Cardiac septum (tissue), 1 donor: ENCODE measurements at regions not wholly inside any gene's neighbourhood (a gene's known extent, or its start where the extent isn't known, plus 50 kb on each side); places are given as distances from the start of the nearest gene placed in this dataset.
"Not testable (repeated sequence)": the region's sequence is repeated elsewhere in the genome, so short reads cannot be mapped to it uniquely, and the experiment has no call there.

Experiments used
- DNase-seq: peaks from one replicate; pipeline ENCODE4 v3.0.0-alpha.2; 2020; ENCODE audit warnings: low spot score
- intact Hi-C: fragments of 100-400 bp; cut with DNase I; formaldehyde crosslinking; loops from one replicate; pipeline ENCODE4 v1.14.0; 2022
- donor health status: DM: no; HTN: no; CAD: no.

DNA sequence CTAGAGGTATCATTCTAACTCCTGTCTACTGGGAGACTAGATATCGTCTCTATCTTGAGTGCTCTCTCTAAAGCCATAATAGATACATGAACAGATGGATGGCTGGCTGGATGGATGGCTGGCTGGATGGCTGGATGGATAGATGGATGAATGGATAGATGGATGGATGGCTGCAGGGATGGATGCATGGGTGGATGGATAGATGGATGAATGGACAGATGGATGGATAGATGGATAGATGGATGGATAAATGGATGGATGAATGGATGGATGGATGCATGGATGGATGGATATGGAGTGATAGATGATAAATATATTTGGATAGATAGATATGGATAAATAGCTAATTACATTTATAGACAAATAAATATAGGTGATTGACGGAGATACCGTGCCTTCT is 191.2 kb upstream of the KLF6 start:
- DNase-seq, result no peak
- intact Hi-C loops, result no loop called here

DNA sequence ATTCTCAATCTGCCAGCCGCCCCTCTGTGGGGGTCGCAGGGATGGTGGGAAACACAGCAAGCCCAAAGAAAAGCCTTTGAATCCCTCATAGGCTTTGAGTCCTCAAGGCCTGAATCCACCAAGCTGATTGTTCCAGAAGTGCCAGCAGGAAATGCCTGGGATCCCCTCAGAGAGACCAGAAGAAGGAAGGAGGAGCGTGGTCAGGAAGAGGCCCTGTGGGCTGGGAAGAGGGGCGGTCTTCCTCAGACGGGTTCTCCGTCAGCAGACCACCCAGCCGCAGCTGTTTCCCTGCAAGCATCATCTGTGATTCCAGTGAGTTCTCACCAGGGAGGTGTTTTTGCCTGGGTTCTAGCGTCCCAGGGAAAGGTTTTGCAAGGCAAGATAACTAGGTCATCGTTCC is 190.0 kb upstream of the KLF6 start:
- intact Hi-C loops, result no loop called here
- DNase-seq, result no peak

DNA sequence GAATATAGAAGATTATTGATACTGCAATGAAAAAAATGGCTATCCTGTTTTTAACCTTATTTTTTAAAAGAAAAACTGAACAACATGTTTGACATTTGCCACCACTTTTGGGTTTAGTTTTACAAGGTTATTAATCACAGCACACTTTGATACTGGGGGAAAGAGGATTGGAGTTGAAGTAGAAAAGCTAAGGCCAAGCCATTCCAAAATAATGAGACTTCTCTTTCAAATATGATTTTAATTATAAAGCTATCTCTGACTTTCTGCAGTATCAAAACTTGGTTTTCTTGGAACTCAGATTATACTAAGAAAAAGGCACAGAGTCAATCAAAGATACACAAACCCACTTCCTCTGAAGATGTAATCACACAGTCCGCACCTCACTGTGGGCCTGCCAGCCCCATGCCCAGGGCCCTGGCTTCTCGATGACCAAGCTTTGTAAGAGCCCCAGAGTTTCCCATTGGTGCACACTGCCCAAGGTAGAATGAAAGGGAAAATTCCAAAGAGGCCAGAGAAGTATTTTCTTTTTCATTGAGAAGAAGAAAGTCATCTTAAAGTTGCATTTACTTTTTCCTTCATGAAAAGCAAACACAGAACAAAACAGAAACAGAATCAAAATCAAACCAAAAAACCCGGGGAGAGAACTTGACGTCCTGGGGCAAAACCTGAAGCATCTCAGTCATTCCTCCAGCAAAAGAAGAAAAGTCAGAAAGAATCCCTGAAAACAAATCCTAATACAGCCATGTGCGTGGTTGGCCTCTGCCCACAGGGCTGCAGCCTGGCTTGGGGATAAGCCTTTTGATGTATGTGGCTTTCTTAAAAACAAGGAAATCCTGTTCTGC is 187.7 kb upstream of the KLF6 start:
- DNase-seq, result no peak
- intact Hi-C loops, result no loop called here

DNA sequence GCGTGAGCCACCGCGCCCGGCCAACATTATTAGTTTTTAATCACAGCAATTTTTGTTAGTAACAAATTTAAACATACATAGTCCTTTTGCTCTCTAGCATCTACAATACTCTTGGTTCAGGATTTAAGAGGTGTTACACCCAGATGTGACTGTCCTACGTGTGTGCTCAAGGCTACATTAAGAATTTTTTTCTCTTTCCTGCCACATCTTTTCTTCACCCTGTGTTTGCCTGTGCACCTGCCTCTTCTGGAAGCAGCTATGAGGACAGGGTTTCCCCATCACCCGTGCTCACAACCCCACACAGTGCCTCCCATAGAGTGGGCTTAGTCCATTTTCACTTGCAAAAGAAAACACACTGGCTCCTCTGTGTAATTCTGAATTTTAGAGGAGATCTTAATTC is 186.7 kb upstream of the KLF6 start:
- DNase-seq, result no peak
- intact Hi-C loops, result no loop called here

DNA sequence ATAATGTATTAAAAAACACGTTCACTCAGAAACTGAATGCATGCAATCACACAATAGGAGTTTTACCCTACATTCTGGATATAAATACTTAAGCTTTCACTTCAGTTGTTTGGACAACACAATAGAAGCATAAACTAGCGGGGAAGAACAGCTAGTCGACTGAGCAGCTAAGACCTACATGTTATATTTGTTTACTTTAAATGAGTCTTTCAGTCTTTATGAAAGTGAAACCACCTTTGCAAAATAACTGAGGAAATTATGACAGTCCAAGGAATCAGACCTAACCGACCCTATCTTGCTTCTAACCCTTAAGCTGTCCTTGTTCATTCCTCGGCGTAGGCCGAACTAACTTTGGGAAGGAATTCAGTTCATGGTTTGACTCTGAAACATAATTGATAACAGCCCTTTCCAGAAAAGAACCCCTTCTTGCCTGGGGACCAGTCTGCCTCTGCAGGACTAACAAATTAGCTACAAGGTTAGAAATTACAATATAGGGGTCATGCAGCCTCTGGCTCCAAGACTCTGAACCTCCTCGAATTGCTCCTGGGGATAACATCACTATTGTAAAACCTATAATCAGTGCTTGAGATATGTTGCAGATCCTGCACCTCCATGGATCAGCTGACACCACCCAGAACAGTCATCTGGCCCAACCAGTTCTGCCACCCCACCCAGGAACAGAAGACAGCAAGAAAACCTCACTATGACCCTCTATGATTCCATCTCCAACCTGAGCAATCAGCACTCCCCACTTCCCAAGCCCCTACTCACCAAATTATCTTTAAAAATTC is 185.1 kb upstream of the KLF6 start:
- intact Hi-C loops, result no loop called here

DNA sequence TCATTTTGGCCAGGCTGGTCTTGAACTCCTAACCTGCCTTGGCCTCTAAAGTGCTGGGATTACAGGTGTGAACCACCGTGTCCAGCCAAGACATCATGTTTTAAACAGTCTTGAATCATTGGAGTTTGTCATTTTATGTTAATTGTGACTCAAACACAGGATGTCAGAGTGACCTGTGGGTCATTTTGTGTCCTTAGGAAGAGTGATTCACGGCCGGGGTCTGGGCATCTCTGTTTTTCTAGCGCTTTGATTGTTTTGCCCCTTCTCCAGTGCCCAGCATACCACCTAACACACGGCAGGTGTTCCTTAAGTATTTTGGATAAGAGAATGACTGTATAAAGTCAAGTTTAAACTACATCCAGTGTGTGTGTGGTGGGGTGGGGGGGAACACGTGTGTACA is 183.7 kb upstream of the KLF6 start:
- intact Hi-C loops, result no loop called here
- no peak for DNase-seq

More for the DNA sequence above, 185.1 kb upstream of the KLF6 start:
- no peak for DNase-seq

DNA sequence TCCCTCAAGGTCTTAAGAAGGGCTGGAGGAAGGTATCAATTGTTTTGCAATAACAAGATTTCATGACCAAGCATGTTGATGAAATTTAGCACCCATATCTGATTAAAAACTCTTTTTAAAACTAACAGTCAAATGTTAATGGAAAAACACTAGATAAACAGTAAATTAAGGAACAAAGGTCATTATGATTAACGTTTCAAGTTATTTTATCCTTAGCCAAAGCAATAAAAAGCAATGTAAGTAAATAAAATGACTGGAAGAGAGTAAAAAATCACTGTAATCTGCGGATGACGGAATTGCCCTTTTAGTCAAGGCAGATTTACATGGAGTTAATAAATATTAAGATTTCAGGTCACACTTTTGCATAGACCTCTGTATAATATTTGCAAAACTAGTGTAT is 179.5 kb upstream of the KLF6 start:
- DNase-seq, result no peak
- intact Hi-C loops, result no loop called here

DNA sequence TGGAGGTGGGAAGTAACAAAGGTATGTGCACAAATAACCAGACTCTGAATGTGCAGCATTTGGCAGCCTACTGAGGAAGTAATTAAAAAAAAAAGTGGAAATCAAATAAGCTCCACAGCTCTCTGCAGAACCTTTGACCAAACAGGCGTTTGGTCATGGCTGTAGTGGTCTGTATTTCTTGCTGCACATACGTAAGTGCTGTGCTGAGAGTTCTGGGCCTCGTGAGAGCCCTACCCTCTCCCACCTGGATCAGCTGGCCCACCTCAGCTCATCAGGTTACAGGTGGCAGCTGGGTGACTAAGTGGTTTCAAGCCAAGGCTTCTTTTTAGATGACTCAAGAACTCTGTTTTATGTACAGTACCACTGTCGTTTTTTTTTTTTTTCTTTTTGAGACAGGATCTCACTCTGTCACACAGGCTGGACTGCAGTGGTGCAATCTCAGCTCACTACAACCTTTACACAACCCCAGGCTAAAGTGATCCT is 178.2 kb upstream of the KLF6 start:
- DNase-seq, result no peak
- intact Hi-C loops, result no loop called here

DNA sequence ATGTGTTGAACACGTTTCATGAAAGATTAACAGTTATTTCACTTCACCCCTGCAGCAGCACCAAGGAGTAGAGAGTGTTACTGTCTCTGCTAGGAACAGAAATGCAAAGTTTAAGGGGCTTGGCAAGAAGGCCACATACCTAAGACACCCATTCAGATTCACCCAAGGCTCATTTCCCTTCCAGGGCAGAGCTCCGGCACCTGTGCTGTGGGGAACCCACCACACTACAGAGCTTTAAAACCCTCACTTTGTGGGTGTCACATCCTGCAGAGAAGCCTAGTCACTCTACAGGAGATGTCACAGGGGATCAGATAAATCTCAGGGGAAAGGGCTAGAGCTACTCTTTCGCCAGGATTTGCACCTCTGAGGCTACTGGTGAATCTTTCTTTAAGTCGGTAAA is 176.1 kb upstream of the KLF6 start:
- no peak for DNase-seq
- intact Hi-C loops, result no loop called here

DNA sequence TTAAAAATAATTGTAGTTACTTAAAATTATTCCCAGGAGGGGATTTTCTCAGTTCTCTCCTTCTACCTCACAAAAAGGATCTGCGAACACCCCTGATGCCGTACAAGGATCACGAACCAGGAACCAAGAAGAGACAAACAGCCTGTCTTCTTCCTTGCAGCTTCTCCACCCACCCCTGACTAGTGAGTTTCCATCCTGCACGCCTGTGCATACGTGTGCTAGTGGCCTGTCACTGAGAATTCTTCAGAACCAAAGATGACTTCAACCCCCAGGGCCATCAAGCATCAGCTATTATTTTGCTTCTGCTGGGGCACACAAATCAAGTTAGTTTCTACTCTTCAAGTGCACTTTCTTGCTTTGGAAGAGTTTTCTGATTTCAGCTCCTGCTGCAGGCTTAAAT is 175.5 kb upstream of the KLF6 start:
- no peak for DNase-seq
- intact Hi-C loops, result no loop called here

DNA sequence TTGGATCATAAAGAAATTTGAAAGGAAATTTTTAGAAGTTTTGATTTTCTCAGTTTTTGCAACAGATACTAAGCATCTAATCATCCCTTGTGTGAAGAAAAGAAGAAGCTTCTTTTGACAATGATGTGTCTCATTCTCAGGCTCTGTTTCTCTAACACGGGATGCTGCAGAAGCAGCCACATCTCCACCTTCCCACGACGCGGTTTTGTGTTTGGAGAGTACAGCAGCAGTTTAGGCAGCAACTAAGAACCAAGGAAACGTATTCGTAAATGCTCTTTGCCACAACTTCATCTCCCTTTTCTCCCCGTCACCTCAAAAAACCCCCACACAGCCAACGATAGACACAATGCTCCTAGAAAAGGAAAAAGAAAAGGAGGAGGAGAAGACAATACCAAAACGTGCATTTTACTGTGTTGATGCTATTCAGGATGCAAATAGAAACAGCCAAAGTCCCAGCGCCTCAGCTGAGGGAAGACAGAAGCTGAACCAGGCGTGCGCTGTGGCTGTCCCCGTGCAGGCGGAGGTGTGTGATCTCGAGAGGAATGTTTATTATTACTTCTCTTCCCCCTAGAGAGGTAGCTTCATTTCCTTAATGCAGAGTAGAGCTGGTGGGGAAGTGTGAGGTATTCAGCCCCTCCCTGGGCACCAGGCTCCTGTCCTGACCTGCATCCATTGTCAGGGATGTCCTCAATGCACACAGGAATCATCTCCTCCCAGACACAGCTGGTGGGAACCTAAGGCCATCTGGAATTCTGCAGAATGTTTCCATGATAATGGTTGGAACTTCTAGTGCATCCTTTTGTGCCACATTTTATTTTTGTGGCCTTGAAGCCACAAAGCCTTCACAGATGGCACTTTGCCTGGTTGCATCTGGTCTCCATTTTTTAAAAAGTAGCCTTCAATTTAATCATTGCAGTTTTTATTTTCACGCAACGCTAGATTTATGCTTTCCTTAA is 174.6 kb upstream of the KLF6 start:
- intact Hi-C loops, result no loop called here

DNA sequence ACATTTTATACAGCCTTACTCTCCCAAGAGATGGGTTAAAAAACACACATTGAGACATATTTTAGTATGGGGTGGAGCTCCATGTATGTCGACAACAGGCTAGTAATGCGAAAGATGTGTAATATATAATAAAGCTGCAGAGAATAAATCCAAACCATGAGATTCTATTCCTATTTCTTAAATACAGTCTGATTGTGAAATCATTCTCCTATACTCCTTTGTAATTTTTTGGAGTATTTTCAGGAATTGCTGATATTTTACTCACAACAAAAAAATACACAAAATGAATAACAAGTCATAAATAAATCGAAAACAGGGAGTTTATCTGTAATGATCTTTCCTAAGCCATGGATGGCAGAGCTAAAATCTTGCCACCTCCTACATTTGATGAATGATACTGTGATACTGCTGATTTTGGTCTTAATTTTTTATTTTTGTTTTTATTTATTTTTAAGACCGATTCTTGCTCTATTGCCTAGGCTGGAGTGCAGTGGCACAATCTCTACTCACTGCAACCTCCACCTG is 173.5 kb upstream of the KLF6 start:
- DNase-seq, result no peak

More for the DNA sequence above, 174.6 kb upstream of the KLF6 start:
- DNase-seq, result no peak

DNA sequence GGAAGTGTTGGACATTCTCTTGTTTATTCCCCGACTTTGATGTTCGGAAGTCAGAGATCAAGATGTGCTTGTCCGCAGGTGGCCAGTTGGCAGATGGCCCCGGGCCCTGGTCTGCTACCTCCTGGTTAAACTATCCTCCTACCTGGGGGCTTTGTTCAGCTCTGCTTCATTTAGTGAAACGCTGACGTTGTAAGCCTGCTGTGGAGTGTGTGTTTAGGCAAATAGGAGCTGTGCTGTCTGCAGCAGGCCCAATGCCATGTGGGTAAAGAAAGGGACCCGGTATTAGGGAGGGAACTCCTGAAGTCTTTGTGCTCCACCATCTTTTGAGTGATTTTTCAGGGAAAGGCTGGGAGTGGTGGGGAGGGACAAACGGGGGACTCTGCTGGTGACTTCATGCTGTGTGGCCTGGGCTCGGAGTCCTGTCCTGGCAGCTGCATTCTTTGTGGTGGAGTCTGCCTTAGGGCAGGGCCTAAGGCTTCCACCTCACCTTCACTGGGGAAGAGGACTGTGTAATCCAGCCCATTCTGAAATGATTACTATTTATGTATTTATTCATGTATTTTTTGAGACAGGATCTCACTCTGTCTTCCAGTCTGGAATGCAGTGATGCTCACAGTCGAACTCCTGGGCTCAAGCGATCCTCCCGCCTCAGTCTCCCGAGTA is 171.1 kb upstream of the KLF6 start:
- intact Hi-C loops, result no loop called here
- no peak for DNase-seq

More for the DNA sequence above, 173.5 kb upstream of the KLF6 start:
- intact Hi-C loops, result no loop called here

DNA sequence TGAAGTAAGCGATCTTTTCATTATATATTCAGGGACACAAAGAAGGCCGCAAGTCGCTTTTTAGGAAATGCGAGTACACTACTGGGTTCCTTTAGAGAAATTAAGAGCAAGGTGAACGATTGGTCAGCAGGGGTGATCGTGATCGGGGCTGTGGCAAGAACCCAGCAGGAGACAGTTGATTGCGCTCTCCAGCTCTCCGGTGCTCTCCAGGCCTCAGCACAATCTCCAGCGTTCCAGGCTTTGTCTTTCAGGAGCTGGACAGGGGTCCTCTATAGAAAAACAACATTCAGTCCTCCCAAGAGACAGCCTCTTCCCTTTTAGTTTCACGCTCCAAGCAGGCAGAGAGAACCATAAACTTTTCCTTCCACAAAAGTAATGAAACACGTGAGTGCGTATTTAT is 170.5 kb upstream of the KLF6 start:
- DNase-seq, result no peak
- intact Hi-C loops, result no loop called here

DNA sequence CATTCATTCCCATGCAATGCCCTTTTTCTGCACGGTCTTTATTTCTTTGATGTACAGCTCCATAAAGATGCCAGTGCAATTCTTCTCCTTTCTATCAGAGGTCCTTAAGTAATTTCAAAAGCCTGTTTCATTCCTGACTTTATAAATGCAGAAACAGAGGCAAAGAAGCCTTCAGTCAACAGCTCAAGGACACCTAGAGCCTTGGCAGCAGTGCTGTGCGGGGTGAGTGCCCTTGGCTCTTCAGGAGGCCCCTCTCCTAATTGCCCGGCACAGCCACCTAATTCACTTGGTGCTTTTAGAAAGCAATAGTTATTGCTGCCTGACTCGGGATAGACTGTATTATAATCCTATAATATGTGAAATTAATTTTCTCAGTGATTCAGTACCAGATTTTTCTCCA is 169.6 kb upstream of the KLF6 start:
- no peak for DNase-seq
- intact Hi-C loops, result no loop called here

DNA sequence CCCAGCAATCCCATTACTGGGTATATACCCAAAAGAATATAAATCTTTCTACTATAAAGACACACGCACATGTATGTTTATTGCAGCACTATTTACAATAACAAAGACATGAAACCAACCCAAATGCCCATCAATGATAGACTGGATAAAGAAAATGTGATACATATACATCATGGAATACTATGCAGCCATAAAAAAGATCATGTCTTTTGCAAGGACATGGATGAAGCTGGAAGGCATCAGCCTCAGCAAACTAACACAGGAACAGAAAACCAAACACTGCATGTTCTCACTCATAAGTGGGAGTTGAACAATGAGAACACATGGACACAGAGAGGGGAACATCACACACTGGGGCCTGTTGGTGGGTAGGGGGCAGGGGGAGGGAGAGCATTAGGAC is 169.0 kb upstream of the KLF6 start:
- DNase-seq, intact Hi-C loops: not testable (repeated sequence)

DNA sequence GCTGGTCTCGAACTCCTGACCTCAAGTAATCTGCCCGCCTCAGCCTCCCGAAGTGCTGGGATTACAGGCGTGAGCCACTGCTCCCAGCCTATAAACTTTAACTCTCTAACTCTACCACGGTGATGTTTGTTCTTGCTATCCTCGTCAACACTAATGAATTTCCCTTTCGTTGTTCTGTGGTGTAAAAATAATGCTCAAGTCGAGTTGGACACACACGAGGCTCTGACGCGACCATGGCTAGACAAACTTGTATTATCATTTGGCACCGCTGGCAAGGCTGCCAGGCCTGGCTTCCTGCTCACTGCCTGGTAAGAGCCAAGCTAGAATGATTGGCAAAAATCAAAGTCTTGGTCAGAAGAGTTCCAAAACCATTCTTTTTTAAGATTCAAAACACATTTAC is 167.0 kb upstream of the KLF6 start:
- no peak for DNase-seq
- intact Hi-C loops, result no loop called here

DNA sequence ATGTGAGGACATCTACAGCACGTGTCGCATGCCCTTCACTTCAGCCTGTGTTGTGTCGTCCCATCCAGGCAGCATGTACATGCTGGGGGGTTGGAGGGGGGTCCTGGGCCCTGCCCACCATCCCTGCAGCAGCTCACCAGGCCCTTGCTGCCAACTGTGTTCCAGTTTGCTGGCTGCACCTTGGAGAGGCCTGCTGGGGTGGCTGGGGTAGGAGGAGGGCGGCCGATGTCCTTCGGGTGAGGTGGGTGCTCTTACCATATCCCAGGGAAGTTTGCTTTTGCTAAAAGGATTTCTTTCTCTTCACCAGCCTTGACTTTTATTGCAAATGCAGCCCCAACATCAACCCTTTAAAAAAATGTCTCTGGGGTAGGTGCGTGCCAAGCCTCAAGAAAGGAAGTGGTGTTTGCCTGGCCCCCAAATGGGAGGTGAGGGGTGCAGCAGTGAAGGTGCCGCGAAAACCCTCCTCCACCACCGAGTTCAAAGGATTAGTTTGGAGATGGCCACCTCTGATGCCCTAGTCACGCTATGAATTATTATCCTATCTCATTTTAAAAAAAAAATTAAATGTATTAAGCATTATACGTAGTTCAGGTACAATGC is 165.8 kb upstream of the KLF6 start:
- no peak for DNase-seq
- intact Hi-C loops, result no loop called here

DNA sequence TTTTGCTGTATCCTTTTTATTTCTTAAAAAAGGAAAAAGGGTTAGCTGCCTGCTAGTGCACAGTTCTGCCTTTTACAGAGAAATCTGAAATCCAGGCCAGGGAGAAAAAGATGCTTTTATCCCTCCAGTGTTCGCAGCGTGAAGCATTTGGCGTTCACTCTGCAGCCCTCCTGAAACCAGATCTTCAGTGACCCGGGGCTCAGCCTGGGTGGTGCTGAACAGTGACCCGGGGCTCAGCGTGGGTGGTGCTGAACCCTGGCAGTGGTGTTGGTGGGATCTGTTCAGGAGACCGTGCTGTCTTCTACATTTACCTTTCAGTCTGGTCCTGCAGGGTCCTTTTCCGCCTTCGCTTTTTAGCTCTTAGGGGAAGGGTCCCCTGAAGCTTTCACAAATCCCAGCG is 164.7 kb upstream of the KLF6 start:
- intact Hi-C loops, result loop anchor here (5.0 kb wide), 1 partner anchor 33 kb away; no protein-coding TSS in a partner anchor
- no peak for DNase-seq
